AG08396 (cell line): ENCODE measurements at regions not wholly inside any gene's neighbourhood (a gene's known extent, or its start where the extent isn't known, plus 50 kb on each side); places are given as distances from the start of the nearest gene placed in this dataset.
"Not testable (repeated sequence)": the region's sequence is repeated elsewhere in the genome, so short reads cannot be mapped to it uniquely, and the experiment has no call there.

ENCODE experiments used
- DNase-seq: peaks from one replicate; pipeline ENCODE4 v3.0.0; 2012; ENCODE audit warnings: low spot score, mixed read lengths

- DNase-seq = no peak
These were observed 83.6 kb downstream of the IER5 start for GRCh38 chr1:181172082-181172481.

- no peak for DNase-seq
These were observed 85.4 kb downstream of the IER5 start for GRCh38 chr1:181173761-181174447.

- no peak for DNase-seq
These were observed 86.4 kb downstream of the IER5 start for GRCh38 chr1:181174861-181175260.

GRCh38 chr1:181175356-181175910 lies 86.9 kb downstream of the IER5 start:
- no peak for DNase-seq

GRCh38 chr1:181175955-181176354 lies 87.5 kb downstream of the IER5 start:
- DNase-seq = no peak

GRCh38 chr1:181178241-181178879 lies 89.9 kb downstream of the IER5 start:
- DNase-seq = no peak

GRCh38 chr1:181179279-181179986 lies 90.9 kb downstream of the IER5 start:
- DNase-seq = no peak

GRCh38 chr1:181179987-181180365 lies 91.5 kb downstream of the IER5 start:
- peak; percentile 78 for DNase-seq

- DNase-seq = no peak
These were observed 92.0 kb downstream of the IER5 start for GRCh38 chr1:181180407-181181031.

- DNase-seq = no peak
These were observed 93.5 kb downstream of the IER5 start for GRCh38 chr1:181181792-181182585.

GRCh38 chr1:181184621-181185020 lies 96.1 kb downstream of the IER5 start:
- no peak for DNase-seq

GRCh38 chr1:181185461-181185860 lies 97.0 kb downstream of the IER5 start:
- DNase-seq = no peak

- not testable (repeated sequence) for DNase-seq
These were observed 97.6 kb downstream of the IER5 start for GRCh38 chr1:181186133-181186532.

- DNase-seq = no peak
These were observed 99.0 kb downstream of the IER5 start for GRCh38 chr1:181187337-181188126.

- DNase-seq = no peak
These were observed 100.7 kb downstream of the IER5 start for GRCh38 chr1:181189245-181189644.

GRCh38 chr1:181189691-181190363 lies 101.3 kb downstream of the IER5 start:
- peak; percentile 90 for DNase-seq

- no peak for DNase-seq
These were observed 102.0 kb downstream of the IER5 start for GRCh38 chr1:181190364-181191035.

GRCh38 chr1:181191494-181192040 lies 103.1 kb downstream of the IER5 start:
- no peak for DNase-seq

- no peak for DNase-seq
These were observed 103.8 kb downstream of the IER5 start for GRCh38 chr1:181192316-181192715.
